T47D (cell line): ENCODE measurements at regions not wholly inside any gene's neighbourhood (a gene's known extent, or its start where the extent isn't known, plus 50 kb on each side); places are given as distances from the start of the nearest gene placed in this dataset.

Source experiments
- DNase-seq, 2 experiments: peaks; one replicate each; pipeline versions ENCODE4 v3.0.0 to v3.0.0-alpha.2; 2011 to 2012; ENCODE audit warnings: low read depth in 1 of 2, low spot score in 1 of 2
- JUND ChIP-seq: IDR thresholded peaks from 2 replicates; pipeline ENCODE4 v1.6.1; 2012; ENCODE audit warnings: low read depth
- in situ Hi-C: cut with HindIII; loops from 2 replicates; pipeline ENCODE4 v1.10.0; 2016; ENCODE audit warnings: low sequenced_read_pairs, low pct_unique_long_range_greater_than_20kb

GRCh38 chr4:130090427-130090826 is 994.5 kb downstream of the C4orf33 start:
- no peak for DNase-seq
- TF ChIP-seq JUND = no peak
- in situ Hi-C loops = no loop called here

DNA sequence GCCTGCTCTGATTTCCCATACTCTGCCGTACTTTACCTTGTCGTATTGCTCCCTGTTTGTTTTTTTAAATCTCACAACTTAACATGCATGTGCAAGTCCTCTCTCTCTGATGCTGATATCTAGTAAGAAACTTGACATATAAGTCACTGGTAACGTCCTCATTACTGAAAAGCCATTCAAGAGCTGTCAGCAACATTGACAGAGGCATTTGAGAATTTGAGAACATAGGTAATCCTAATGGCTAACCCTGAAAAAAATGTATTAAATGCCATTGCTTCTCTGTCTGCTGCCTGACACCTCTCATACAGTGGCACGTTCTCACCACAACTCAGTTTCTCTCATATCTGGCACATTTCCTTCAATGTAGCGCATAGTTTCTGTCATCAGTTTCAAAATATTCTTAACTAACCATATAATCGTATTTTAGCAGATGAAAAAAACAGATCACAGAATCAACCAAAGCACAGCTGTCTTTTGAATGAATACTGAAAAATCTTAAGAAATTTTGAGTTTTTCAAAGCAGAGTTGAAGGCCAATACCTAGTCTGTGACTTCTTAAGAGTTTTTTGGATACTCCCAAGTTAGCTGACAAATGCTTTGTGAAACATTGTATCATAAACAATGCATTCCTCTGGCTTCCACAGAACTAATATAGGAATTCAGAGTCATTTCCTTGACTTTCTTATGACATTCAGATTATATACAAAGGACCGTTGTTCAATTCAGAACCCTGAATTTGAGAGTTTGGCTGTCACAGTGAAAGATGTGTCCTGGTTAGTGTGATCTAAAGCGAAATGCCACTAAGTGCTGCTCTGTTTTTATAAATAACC is 996.4 kb downstream of the C4orf33 start:
- no peak for TF ChIP-seq JUND
- in situ Hi-C loops = no loop called here
- no peak for DNase-seq

DNA sequence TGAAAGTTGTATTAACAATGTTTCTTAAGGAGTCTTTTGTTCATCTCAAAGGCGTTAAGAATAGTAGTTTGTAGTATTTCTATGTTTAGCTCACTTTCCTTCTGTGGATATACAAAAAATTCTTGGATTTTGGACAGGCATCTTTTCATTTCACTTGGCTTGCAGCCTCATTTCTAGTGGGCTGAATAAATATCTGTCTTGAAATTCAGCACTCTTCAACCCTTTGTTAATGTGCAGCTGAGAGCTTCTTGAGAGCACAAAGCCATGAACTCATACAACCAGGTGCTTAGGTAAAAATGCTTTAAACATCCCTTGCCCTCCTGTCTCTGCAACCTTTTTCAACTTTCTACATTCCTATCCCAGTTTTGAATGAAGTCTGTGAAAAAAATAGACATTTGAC is 1003.2 kb downstream of the C4orf33 start:
- in situ Hi-C loops = no loop called here
- no peak for TF ChIP-seq JUND
- DNase-seq = no peak

DNA sequence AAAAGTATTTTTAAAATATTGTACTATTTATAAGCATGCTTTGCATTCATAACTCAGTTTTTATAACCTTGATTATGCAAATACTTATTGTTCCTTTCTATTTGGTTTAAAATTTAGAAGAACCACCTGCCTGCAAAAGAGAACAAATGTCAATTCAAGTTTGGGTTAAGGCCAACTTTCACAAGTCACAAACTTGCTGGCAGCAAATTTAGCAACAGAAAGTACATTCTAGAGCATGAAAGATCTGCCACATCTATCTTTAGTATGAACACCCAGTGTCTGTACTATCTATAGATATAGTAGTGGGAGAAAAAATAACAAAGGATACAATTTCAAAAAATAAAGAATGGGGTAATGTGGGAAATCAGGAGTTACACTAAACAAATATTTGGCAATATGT is 1014.2 kb downstream of the C4orf33 start:
- TF ChIP-seq JUND = no peak
- in situ Hi-C loops = no loop called here
- DNase-seq = no peak

- in situ Hi-C loops = no loop called here
- DNase-seq = no peak
- TF ChIP-seq JUND = no peak
Observed at GRCh38 chr4:130110770-130111169, 1014.8 kb downstream of the C4orf33 start.

GRCh38 chr4:130124066-130124465 is 1028.1 kb downstream of the C4orf33 start:
- in situ Hi-C loops = no loop called here

DNA sequence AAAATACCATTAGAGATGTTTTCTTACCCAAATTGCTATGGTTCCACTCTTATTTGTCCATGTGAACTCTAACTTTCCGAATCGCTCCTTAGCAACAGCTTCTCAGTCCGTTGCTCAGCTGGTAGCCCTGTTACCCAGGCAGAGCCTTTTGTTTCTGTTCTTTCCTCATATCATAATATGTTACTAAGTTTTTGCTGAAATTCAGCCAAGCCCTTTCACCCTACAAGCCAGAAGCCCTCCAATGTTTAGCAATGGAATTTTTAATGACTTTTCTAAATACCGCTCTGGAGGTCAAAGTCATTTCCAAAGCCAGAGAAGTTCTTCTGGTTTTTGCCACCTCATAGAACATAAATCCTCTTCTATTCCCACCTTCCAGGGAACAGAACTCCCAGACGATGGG is 1029.5 kb downstream of the C4orf33 start:
- DNase-seq = no peak
- in situ Hi-C loops = no loop called here
- no peak for TF ChIP-seq JUND

More at GRCh38 chr4:130124066-130124465, 1028.1 kb downstream of the C4orf33 start:
- TF ChIP-seq JUND = no peak
- no peak for DNase-seq

DNA sequence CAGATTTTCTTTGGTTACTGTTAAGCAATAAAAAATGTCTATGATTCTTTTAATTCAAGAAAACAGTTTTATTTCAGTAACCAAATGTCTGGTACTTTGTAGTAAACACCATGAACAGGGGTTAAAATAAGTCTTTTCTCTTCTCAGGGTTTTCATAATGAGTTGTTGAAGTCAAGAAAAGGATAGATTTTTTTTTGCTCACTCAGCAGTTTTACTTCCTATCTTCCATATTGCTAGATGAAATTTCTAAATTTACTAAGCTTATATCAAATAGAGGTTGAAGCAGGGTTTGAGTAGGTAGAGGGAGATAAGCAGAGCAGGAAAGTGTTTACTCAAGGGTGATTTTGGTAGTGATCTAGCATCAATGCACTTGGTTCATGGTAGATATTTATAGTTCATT is 1031.3 kb downstream of the C4orf33 start:
- in situ Hi-C loops = no loop called here
- no peak for DNase-seq
- TF ChIP-seq JUND = no peak

GRCh38 chr4:130131536-130131935 is 1035.6 kb downstream of the C4orf33 start:
- no peak for DNase-seq
- in situ Hi-C loops = no loop called here
- TF ChIP-seq JUND = no peak

DNA sequence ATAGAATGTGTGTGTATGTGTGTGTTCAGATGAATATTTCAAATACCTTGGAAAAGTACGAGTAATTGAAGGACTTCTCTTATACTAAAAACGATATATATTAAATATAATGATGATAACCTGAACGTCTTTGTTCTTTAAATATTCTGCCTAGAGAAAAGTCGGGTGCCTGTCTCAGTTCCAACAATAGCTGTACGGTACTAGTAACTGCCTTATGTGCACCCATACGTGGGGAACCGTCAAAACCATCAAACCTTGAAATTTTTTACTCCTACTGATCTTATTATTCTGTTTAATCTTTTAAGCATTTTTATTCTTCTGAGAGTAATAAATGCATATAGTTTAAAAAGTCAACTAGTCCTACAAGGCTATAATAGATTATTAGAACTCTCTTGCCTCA is 1045.7 kb downstream of the C4orf33 start:
- in situ Hi-C loops = no loop called here
- TF ChIP-seq JUND = no peak
- no peak for DNase-seq

DNA sequence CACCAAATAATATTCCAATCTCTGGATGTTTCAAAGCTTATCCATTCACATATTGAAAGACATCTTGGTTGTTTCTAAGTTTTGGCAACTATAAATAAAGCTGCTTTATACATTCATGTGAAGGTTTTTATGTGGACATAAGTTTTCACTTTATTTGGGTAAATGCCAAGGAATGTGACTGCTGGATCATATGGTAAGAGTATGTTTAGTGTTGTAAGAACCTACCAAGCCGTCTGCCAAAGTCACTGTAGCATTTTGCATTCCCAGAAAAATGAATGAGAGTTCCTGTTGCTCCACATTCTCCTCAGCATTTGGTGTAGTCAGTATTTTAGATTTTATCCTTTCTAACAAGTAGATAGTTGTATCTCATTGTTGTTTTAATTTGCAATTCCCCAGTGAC is 1047.7 kb downstream of the C4orf33 start:
- in situ Hi-C loops = no loop called here
- DNase-seq = peak in 1 of 2 experiments; percentile 3
- no peak for TF ChIP-seq JUND

- no peak for DNase-seq
- in situ Hi-C loops = no loop called here
Observed at GRCh38 chr4:130146773-130147172, 1050.8 kb downstream of the C4orf33 start.

DNA sequence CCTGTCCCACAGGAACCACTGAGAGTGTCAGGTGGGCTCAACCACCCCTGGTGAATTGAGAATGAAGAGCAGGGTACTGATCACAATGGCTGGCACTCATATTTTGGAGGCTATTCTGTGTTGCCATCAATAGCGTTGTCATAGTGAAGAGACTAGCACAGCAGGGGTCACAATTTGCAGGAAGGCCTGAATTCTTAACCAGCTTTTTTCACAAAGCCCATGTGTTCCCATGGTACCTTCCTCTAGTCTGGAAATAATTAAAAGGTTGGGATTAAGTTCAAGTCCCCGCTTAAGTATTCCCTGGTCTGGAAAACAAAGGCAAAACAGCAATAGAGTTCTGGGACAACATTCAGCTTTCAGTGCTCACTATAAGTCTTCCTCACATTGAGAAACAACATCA is 1051.7 kb downstream of the C4orf33 start:
- in situ Hi-C loops = no loop called here
- DNase-seq = no peak
- TF ChIP-seq JUND = no peak

More at GRCh38 chr4:130146773-130147172, 1050.8 kb downstream of the C4orf33 start:
- TF ChIP-seq JUND = no peak

- in situ Hi-C loops = no loop called here
- TF ChIP-seq JUND = no peak
- no peak for DNase-seq
Observed at GRCh38 chr4:130154901-130155300, 1058.9 kb downstream of the C4orf33 start.
